ENCODE measurements at regions not wholly inside any gene's neighbourhood (a gene's known extent, or its start where the extent isn't known, plus 50 kb on each side); places are given as distances from the start of the nearest gene placed in this dataset.

DNA sequence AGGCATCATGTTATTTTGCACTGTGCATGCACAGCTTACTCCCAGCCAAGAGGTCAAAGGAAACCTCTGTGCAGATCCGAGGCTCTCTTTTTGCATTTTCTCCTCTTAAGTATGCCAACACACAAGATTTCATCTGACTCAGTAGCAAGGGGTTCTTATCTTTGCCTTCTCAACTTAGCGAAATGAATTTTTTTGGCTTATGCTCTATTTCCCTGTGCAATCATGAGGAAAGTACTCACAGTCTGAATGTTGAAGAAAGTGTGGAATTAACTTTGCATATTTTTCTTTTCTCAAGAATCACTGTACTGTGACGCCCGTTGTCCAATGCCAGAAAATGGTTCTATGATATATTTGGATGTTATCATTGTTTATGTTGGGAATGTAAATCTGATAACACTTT lies 173.5 kb upstream of the FBXL7 start:
- no peak overlapping the region for H3K27ac ChIP-seq (ENCODE audit: insufficient read depth, low read length)
- H3K79me2 ChIP-seq (ENCODE audit: control insufficient read depth, insufficient read depth, low read length) = no peaks in the 10 kb centered on the region
- H4K20me1 ChIP-seq (ENCODE audit: control insufficient read depth, extremely low read depth, insufficient read depth, low read length) = no peaks in the 10 kb centered on the region
- H3K9ac ChIP-seq (ENCODE audit: insufficient read depth, low read length) = no peak overlapping the region
- TF ChIP-seq EZH2 (IDR thresholded peaks at IDR 0.05; ENCODE audit: low read length, missing control alignments) = no peak
- TF ChIP-seq, protein P1, sequence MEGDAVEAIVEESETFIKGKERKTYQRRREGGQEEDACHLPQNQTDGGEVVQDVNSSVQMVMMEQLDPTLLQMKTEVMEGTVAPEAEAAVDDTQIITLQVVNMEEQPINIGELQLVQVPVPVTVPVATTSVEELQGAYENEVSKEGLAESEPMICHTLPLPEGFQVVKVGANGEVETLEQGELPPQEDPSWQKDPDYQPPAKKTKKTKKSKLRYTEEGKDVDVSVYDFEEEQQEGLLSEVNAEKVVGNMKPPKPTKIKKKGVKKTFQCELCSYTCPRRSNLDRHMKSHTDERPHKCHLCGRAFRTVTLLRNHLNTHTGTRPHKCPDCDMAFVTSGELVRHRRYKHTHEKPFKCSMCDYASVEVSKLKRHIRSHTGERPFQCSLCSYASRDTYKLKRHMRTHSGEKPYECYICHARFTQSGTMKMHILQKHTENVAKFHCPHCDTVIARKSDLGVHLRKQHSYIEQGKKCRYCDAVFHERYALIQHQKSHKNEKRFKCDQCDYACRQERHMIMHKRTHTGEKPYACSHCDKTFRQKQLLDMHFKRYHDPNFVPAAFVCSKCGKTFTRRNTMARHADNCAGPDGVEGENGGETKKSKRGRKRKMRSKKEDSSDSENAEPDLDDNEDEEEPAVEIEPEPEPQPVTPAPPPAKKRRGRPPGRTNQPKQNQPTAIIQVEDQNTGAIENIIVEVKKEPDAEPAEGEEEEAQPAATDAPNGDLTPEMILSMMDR (conservative IDR thresholded peaks at IDR 0.05 in 1 of 2, IDR thresholded peaks at IDR 0.05 in 1 of 2; ENCODE audit: low read depth in 1 of 2, low read length in 2 of 2) = no peak
- no peaks in the 10 kb centered on the region for H3K27me3 ChIP-seq (ENCODE audit: control insufficient read depth, insufficient read depth, low read length)
- no peaks in the 10 kb centered on the region for H3K36me3 ChIP-seq (ENCODE audit: control insufficient read depth, insufficient read depth, low read length)
- DNase-seq (ENCODE audit: low read depth in 2 of 2) = no peak
- no peaks in the 10 kb centered on the region for H3K9me3 ChIP-seq (ENCODE audit: control insufficient read depth, insufficient read depth, low read depth, low read length)
- H3K4me1 ChIP-seq (ENCODE audit: control insufficient read depth, extremely low read depth, insufficient read depth, low read length) = no peaks in the 10 kb centered on the region
- no peak overlapping the region for H2AFZ ChIP-seq (ENCODE audit: low read length)
- no peak overlapping the region for H3K4me3 ChIP-seq (replicated peaks in 1 of 4; ENCODE audit: control extremely low read depth in 1 of 4, insufficient read depth in 1 of 4, low read depth in 3 of 4, low read length in 4 of 4)
- no peak overlapping the region for H3K4me2 ChIP-seq (ENCODE audit: extremely low read depth, insufficient read depth, low read length)

DNA sequence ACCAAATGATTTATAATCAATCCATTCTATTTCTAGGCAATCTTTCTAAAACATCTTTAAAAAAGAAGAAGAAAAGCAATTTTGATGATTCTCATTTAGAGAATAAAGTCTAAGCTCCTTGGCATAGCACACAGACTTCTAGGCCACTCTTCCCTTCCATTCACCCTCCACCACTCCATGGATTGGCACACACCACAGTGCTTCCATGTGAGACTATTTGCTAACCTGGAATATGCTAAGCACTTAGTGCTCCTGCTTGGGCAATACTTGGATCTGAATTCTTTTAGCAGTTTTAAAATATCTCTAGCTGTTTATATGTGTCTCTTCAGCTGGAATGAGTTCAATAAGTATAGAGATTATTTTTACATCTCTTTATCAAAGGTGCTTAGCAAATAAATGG lies 177.6 kb upstream of the FBXL7 start:
- Histone ChIP-seq H3K9ac (ENCODE audit: insufficient read depth, low read length) (no peak overlapping the region), H4K20me1 (ENCODE audit: control insufficient read depth, extremely low read depth, insufficient read depth, low read length) (no peaks in the 10 kb centered on the region), H3K27ac (ENCODE audit: insufficient read depth, low read length) (no peak overlapping the region), H2AFZ (ENCODE audit: low read length) (no peak overlapping the region), H3K9me3 (ENCODE audit: control insufficient read depth, insufficient read depth, low read depth, low read length) (no peaks in the 10 kb centered on the region), H3K36me3 (ENCODE audit: control insufficient read depth, insufficient read depth, low read length) (no peaks in the 10 kb centered on the region), H3K4me3 (replicated peaks in 1 of 4; ENCODE audit: control extremely low read depth in 1 of 4, insufficient read depth in 1 of 4, low read depth in 3 of 4, low read length in 4 of 4) (no peak overlapping the region), H3K27me3 (ENCODE audit: control insufficient read depth, insufficient read depth, low read length) (no peaks in the 10 kb centered on the region), H3K4me1 (ENCODE audit: control insufficient read depth, extremely low read depth, insufficient read depth, low read length) (no peaks in the 10 kb centered on the region), H3K79me2 (ENCODE audit: control insufficient read depth, insufficient read depth, low read length) (no peaks in the 10 kb centered on the region), H3K4me2 (ENCODE audit: extremely low read depth, insufficient read depth, low read length) (no peak overlapping the region)
- no peak for DNase-seq (ENCODE audit: low read depth in 2 of 2)
- no peak for TF ChIP-seq EZH2 (IDR thresholded peaks at IDR 0.05; ENCODE audit: low read length, missing control alignments)
- TF ChIP-seq, protein P1 (conservative IDR thresholded peaks at IDR 0.05 in 1 of 2, IDR thresholded peaks at IDR 0.05 in 1 of 2; ENCODE audit: low read depth in 1 of 2, low read length in 2 of 2) = no peak

DNA sequence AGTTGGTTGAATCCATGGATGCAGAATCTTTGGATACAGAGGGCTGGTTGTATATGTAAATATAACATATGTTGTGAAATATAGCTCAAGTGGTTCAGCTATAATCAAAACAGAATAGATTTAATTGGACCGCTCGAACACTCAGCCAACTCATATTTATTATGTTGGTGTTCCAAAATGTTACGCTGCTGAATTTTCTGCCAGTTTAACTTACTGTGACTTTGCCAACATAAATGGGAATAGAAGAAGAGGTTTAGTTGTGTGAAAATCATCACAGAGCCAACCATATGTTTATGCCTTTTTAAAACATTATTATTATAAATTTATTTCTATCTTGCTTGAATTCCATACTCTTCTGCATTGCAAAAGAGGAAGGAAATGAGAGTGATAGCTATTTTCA lies 178.2 kb upstream of the FBXL7 start:
- Histone ChIP-seq H2AFZ (ENCODE audit: low read length) (no peak overlapping the region), H3K4me3 (replicated peaks in 1 of 4; ENCODE audit: control extremely low read depth in 1 of 4, insufficient read depth in 1 of 4, low read depth in 3 of 4, low read length in 4 of 4) (no peak overlapping the region), H3K27ac (ENCODE audit: insufficient read depth, low read length) (no peak overlapping the region), H3K9ac (ENCODE audit: insufficient read depth, low read length) (no peak overlapping the region), H3K27me3 (ENCODE audit: control insufficient read depth, insufficient read depth, low read length) (no peaks in the 10 kb centered on the region), H3K36me3 (ENCODE audit: control insufficient read depth, insufficient read depth, low read length) (no peaks in the 10 kb centered on the region), H3K79me2 (ENCODE audit: control insufficient read depth, insufficient read depth, low read length) (no peaks in the 10 kb centered on the region), H4K20me1 (ENCODE audit: control insufficient read depth, extremely low read depth, insufficient read depth, low read length) (no peaks in the 10 kb centered on the region), H3K9me3 (ENCODE audit: control insufficient read depth, insufficient read depth, low read depth, low read length) (no peaks in the 10 kb centered on the region), H3K4me1 (ENCODE audit: control insufficient read depth, extremely low read depth, insufficient read depth, low read length) (no peaks in the 10 kb centered on the region), H3K4me2 (ENCODE audit: extremely low read depth, insufficient read depth, low read length) (no peak overlapping the region)
- no peak for DNase-seq (ENCODE audit: low read depth in 2 of 2)
- TF ChIP-seq, protein P1 (conservative IDR thresholded peaks at IDR 0.05 in 1 of 2, IDR thresholded peaks at IDR 0.05 in 1 of 2; ENCODE audit: low read depth in 1 of 2, low read length in 2 of 2) = no peak
- TF ChIP-seq EZH2 (IDR thresholded peaks at IDR 0.05; ENCODE audit: low read length, missing control alignments) = no peak
